ENCODE measurements at regions not wholly inside any gene's neighbourhood (a gene's known extent, or its start where the extent isn't known, plus 50 kb on each side); places are given as distances from the start of the nearest gene placed in this dataset.
"Not testable (repeated sequence)": the region's sequence is repeated elsewhere in the genome, so short reads cannot be mapped to it uniquely, and the experiment has no call there.

DNA sequence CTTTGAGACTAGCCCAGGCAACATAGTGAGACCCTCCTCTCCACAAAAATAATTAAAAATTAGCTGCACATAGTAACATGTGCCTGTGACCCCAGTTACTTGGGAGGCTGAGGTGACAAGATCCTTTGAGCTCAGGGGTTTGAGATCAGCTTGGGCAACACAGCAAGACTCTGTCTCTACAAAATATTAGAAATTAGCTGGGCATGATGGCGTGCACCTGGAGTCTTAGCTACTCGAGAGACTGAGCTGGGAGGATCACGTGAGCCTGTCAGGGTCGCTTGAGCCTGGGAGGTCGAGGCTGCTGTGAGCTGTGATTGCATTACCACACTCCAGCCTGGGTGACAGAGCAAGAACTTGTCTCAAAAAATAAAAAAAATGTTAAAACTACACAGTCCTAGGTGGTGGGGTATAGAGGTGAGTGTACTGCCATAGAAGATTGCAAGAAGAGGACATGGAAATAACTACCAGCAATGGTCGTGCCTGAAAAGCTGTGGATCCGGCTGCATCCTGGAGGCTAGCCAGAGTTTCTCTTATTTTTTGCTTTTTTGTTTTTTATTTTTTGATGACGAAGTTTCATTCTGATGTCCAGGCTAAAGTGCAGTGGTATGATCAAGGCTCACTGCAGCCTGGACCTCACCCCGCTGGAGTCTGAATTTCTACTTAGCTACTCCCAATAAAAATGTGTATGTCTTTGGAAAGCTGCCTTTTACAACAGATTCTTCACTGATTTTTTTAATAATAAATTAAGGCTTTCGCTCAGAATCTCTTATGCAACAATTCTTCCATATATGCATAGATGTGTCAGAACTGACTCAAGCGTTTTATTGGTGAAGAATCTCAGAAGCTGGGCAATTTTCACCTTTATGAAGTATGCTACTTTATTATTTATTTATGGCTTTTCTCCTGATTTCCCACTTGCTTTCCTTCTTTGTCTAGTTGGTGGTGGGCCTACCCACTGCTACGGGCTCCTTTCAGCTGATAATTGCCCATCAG is 393.8 kb downstream of the TSHZ3 start (continued):
- TF ChIP-seq TCF12 (IDR thresholded peaks at IDR 0.05; ENCODE audit: low read depth, low read length), result no peak
- TF ChIP-seq MAX (IDR thresholded peaks at IDR 0.05), result no peak
- TF ChIP-seq NRF1 (IDR thresholded peaks at IDR 0.05; ENCODE audit: low read depth, low read length), result no peak
- TF ChIP-seq KDM4A (IDR thresholded peaks at IDR 0.05; ENCODE audit: low read depth, low read length, severe bottlenecking), result no peak
- no peak for TF ChIP-seq BRCA1 (IDR thresholded peaks at IDR 0.05; ENCODE audit: low read depth, low read length)
- no peak for TF ChIP-seq PHF8 (conservative IDR thresholded peaks at IDR 0.05; ENCODE audit: low read depth, low read length)
- TF ChIP-seq HDAC6 (IDR thresholded peaks at IDR 0.05; ENCODE audit: low read depth, low read length), result no peak

DNA sequence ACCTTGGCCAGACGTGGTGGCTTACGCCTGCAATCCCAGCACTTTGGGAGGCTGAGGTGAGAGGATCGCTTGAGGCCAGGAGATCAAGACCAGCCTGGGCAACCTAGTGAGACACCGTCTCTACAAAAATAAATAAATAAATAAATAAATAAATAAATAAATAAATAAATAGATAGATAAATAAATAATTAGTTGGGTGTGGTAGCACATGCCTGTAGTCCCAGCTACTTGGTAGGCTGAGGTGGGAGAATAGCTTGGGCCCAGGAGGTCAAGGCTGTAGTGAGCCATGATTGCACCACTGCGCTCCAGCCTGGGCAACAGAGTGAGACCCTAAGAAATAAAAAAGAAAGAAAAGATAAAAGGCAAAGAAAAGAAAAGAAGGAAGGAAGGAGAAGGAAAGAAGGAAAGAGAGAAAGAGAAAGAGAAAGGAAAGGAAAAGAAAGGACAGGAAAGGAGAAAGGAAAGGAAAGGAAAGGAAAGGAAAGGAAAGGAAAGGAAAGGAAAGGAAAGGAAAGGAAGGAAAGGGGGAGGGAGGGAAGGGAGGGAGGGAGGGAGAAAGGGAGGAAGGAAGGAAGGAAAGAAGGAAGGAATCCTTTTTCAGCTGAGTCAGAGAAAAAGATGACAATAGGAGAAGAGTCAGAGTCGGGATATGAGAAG is 404.8 kb downstream of the TSHZ3 start:
- H3K4me2 ChIP-seq (ENCODE audit: insufficient read depth in 1 of 2, low read depth in 2 of 2, low read length in 2 of 2); H2BK20ac ChIP-seq (ENCODE audit: low read length); FAIRE-seq; H4K20me1 ChIP-seq (replicated peaks in 1 of 2; ENCODE audit: control insufficient read depth in 1 of 2, insufficient read depth in 2 of 2, low read length in 2 of 2); H3K23me2 ChIP-seq (ENCODE audit: low read depth, low read length); H3K56ac ChIP-seq (replicated peaks; ENCODE audit: insufficient read length, low read depth, low read length); H3K4me1 ChIP-seq (replicated peaks in 1 of 4; ENCODE audit: control insufficient read depth in 3 of 4, insufficient read depth in 4 of 4, low read length in 3 of 4); H3K14ac ChIP-seq (ENCODE audit: insufficient read length); H3K4ac ChIP-seq (replicated peaks; ENCODE audit: insufficient read length, low read depth, low read length); H3K79me1 ChIP-seq (ENCODE audit: low read depth, low read length); H3K4me3 ChIP-seq (ENCODE audit: extremely low read depth in 1 of 4, insufficient read depth in 2 of 4, low read depth in 3 of 4, low read length in 4 of 4); H3K27me3 ChIP-seq (replicated peaks in 1 of 4; ENCODE audit: control insufficient read depth in 3 of 4, extremely low read depth in 1 of 4, insufficient read depth in 3 of 4, low read length in 3 of 4); H3K9me3 ChIP-seq (ENCODE audit: insufficient read depth in 2 of 2, low read depth in 1 of 2, low read length in 1 of 2); DNase-seq (ENCODE audit: low read depth in 1 of 2, low spot score in 2 of 2); H2AFZ ChIP-seq (ENCODE audit: low read length); H3K9ac ChIP-seq (replicated peaks in 1 of 4; ENCODE audit: extremely low read depth in 1 of 4, low read depth in 3 of 4, low read length in 3 of 4); H3K36me3 ChIP-seq (ENCODE audit: control insufficient read depth in 2 of 4, insufficient read depth in 4 of 4, low read length in 3 of 4); POLR2A ChIA-PET (ENCODE audit: partially characterized antibody); H3K23ac ChIP-seq (ENCODE audit: insufficient read length); H2BK120ac ChIP-seq (replicated peaks; ENCODE audit: low read depth, low read length); H2BK12ac ChIP-seq (ENCODE audit: low read depth, low read length); H2AK5ac ChIP-seq (ENCODE audit: low read depth, low read length); H3K79me2 ChIP-seq (ENCODE audit: control insufficient read depth in 1 of 2, insufficient read depth in 2 of 2, low read length in 2 of 2); H2BK5ac ChIP-seq (ENCODE audit: low read depth, low read length); H4K91ac ChIP-seq (replicated peaks; ENCODE audit: insufficient read length, low read length); H2BK15ac ChIP-seq (ENCODE audit: low read length); H4K8ac ChIP-seq (ENCODE audit: extremely low read depth, insufficient read depth, low read length); H3K27ac ChIP-seq (ENCODE audit: low read depth, low read length); H3K18ac ChIP-seq (ENCODE audit: extremely low read depth, low read length); H4K5ac ChIP-seq (ENCODE audit: insufficient read length, low read depth, low read length): not testable (repeated sequence)
- WGBS, 2 experiments (ENCODE audit: extremely low coverage in 1 of 2, insufficient coverage in 1 of 2, insufficient read length in 1 of 2, insufficient replicate concordance in 2 of 2, low coverage in 1 of 2, low lambda C conversion rate in 2 of 2, missing lambda C conversion rate in 1 of 2), result 92% methylated on average over 6 of the region's 6 CpGs; no CpG with 5 or more reads in 1 of the 2 experiments
- CTCF ChIA-PET (ENCODE audit: partially characterized antibody), result interaction anchor here (1.0 to 1.6 kb wide), 2 partner anchors 10 to 110 kb away, joined by 3 to 7 read pairs; no protein-coding TSS in a partner anchor
